GM13976 (cell line): ENCODE measurements at regions not wholly inside any gene's neighbourhood (a gene's known extent, or its start where the extent isn't known, plus 50 kb on each side); places are given as distances from the start of the nearest gene placed in this dataset.

ENCODE experiments used
- DNase-seq: peaks from one replicate; pipeline ENCODE4 v3.0.0; 2012; ENCODE audit warnings: low spot score
- CTCF ChIP-seq: IDR thresholded peaks from 2 replicates; pipeline ENCODE4 v1.5.1; 2012; ENCODE audit warnings: borderline replicate concordance, mild to moderate bottlenecking; ENCODE audit not compliant: insufficient read depth; ENCODE audit errors: extremely low read depth, missing control alignments, control extremely low read depth
- in situ Hi-C: fragments of 300-500 bp; cut with MboI; formaldehyde crosslinking; loops from one replicate; pipeline ENCODE4 v1.12.0; 2022; ENCODE audit warnings: low sequenced_read_pairs, mixed read lengths, inconsistent platforms; ENCODE audit not compliant: unreplicated experiment

- in situ Hi-C loops: no loop called here
- no peak for DNase-seq
- peak; percentile 41 for TF ChIP-seq CTCF
Measured at GRCh38 chr14:86654558-86655184, 1124.7 kb downstream of the FLRT2 start.

- in situ Hi-C loops: no loop called here
- no peak for TF ChIP-seq CTCF
- DNase-seq: no peak
Measured at GRCh38 chr14:86652526-86652925, 1122.6 kb downstream of the FLRT2 start.

- no peak for DNase-seq
- no peak for TF ChIP-seq CTCF
- in situ Hi-C loops: no loop called here
Measured at GRCh38 chr14:86646696-86647690, 1117.0 kb downstream of the FLRT2 start.

GRCh38 chr14:86646125-86646524 lies 1116.2 kb downstream of the FLRT2 start:
- TF ChIP-seq CTCF: no peak
- DNase-seq: no peak
- in situ Hi-C loops: no loop called here

GRCh38 chr14:86641310-86641709 lies 1111.4 kb downstream of the FLRT2 start:
- no peak for TF ChIP-seq CTCF
- DNase-seq: no peak
- in situ Hi-C loops: no loop called here

GRCh38 chr14:86640288-86640687 lies 1110.3 kb downstream of the FLRT2 start:
- in situ Hi-C loops: no loop called here
- no peak for TF ChIP-seq CTCF
- DNase-seq: no peak
